HEK293T (cell line): ENCODE measurements at regions not wholly inside any gene's neighbourhood (a gene's known extent, or its start where the extent isn't known, plus 50 kb on each side); places are given as distances from the start of the nearest gene placed in this dataset.

ENCODE experiments used
- BHLHE40 ChIP-seq: fragments of 450-650 bp; IDR thresholded peaks from 2 replicates; pipeline ENCODE4 v1.6.1; 2016; ENCODE audit warnings: mild to moderate bottlenecking, moderate library complexity, borderline replicate concordance
- CTBP1 ChIP-seq: fragments of 450-650 bp; IDR thresholded peaks from 2 replicates; pipeline ENCODE4 v1.6.1; 2016; ENCODE audit warnings: borderline replicate concordance
- FOXK2 ChIP-seq: fragments of 450-650 bp; IDR thresholded peaks from 2 replicates; pipeline ENCODE4 v1.6.1; 2016; ENCODE audit warnings: mild to moderate bottlenecking
- ZNF384 ChIP-seq: fragments of 450-650 bp; IDR thresholded peaks from 2 replicates; pipeline ENCODE4 v1.6.1; 2016

GRCh38 chr3:1037631-1038030 is 55.2 kb upstream of the CNTN6 start:
- TF ChIP-seq ZNF384 (no peak), CTBP1 (no peak), FOXK2 (no peak), BHLHE40 (no peak)
